IMR-90 (cell line): ENCODE measurements at regions not wholly inside any gene's neighbourhood (a gene's known extent, or its start where the extent isn't known, plus 50 kb on each side); places are given as distances from the start of the nearest gene placed in this dataset.

Experiments used
- BHLHE40 ChIP-seq: fragments of 150-350 bp; IDR thresholded peaks from 2 replicates; pipeline ENCODE4 v1.6.1; 2016; ENCODE audit warnings: mild to moderate bottlenecking, low read depth, low read length
- CEBPB ChIP-seq: IDR thresholded peaks from 2 replicates; pipeline ENCODE4 v1.6.1; 2012; ENCODE audit warnings: low read depth, low read length, improper control_type of control experiment
- CTCF ChIP-seq: conservative IDR thresholded peaks from 2 replicates; pipeline ENCODE4 v1.5.1; 2012; ENCODE audit warnings: mild to moderate bottlenecking, low read depth, low read length, improper control_type of control experiment
- ELK1 ChIP-seq: fragments of 150-350 bp; IDR thresholded peaks from 2 replicates; pipeline ENCODE4 v1.6.1; 2016; ENCODE audit warnings: low read depth, mild to moderate bottlenecking, low read length, moderate library complexity, borderline replicate concordance
- FOS ChIP-seq: fragments of 150-350 bp; IDR thresholded peaks from 2 replicates; pipeline ENCODE4 v1.6.1; 2016; ENCODE audit warnings: low read depth, low read length
- MAFK ChIP-seq: IDR thresholded peaks from 2 replicates; pipeline ENCODE4 v1.6.1; 2012; ENCODE audit warnings: low read depth, low read length, improper control_type of control experiment
- MXI1 ChIP-seq: IDR thresholded peaks from 2 replicates; pipeline ENCODE4 v1.6.1; 2012; ENCODE audit warnings: low read depth, mild to moderate bottlenecking, low read length, moderate library complexity, borderline replicate concordance
- NFE2L2 ChIP-seq: fragments of 150-350 bp; IDR thresholded peaks from 2 replicates; pipeline ENCODE4 v1.6.1; 2016; ENCODE audit warnings: low read depth, mild to moderate bottlenecking, low read length
- POLR2A ChIP-seq: IDR thresholded peaks from 2 replicates; pipeline ENCODE4 v1.6.1; 2012; ENCODE audit warnings: mild to moderate bottlenecking, low read depth, low read length
- RAD21 ChIP-seq: IDR thresholded peaks from 2 replicates; pipeline ENCODE4 v1.6.1; 2012; ENCODE audit warnings: low read length, improper control_type of control experiment
- RCOR1 ChIP-seq: IDR thresholded peaks from 2 replicates; pipeline ENCODE4 v1.6.1; 2012; ENCODE audit warnings: mild to moderate bottlenecking, low read length, improper control_type of control experiment; ENCODE audit not compliant: insufficient replicate concordance
- RFX5 ChIP-seq: IDR thresholded peaks from 2 replicates; pipeline ENCODE4 v1.8.0; 2012; ENCODE audit warnings: low read depth, mild to moderate bottlenecking, low read length, moderate library complexity
- USF2 ChIP-seq: fragments of 150-350 bp; IDR thresholded peaks from 2 replicates; pipeline ENCODE4 v1.6.1; 2017; ENCODE audit warnings: mild to moderate bottlenecking, antibody characterized with exemption, low read length, low read depth

- TF ChIP-seq POLR2A (no peak), CTCF (no peak), BHLHE40 (no peak), MAFK (no peak), USF2 (no peak), FOS (no peak), NFE2L2 (no peak), RAD21 (no peak), RFX5 (no peak), ELK1 (no peak), MXI1 (no peak), CEBPB (no peak), RCOR1 (no peak)
Measured at GRCh38 chr7:155237730-155238129, 59.9 kb upstream of the INSIG1 start.
